ENCODE measurements at regions not wholly inside any gene's neighbourhood (a gene's known extent, or its start where the extent isn't known, plus 50 kb on each side); places are given as distances from the start of the nearest gene placed in this dataset.

DNA sequence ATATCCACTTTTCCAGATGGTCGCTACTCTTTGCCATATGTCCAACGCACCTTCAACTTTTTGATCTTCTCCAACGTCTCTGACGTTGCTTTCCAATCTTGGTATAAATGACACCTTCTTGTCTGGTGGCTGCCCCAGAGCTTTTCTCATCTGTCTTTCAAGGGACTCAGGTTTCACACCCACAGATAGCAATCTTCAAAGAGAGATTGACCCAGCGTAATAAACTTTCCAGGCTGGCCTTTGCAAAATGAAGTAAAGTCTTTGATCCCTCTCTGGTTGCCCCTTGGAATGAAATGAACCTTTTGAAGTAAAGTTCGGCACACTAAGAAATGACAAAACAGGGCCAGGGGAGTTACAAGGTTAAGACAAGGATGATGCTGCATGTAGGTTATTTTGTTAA is 138.4 kb upstream of the BDNF start:
- no peak for DNase-seq
- no peaks in the 10 kb centered on the region for H3K4me1 Mint-ChIP-seq (ENCODE audit: low read depth)
- no peaks in the 10 kb centered on the region for H3K36me3 Mint-ChIP-seq
- ChIA-PET CTCF (no interaction called here), POLR2A (no interaction called here)
- H3K27ac Mint-ChIP-seq, result no peak overlapping the region
- H3K4me3 Mint-ChIP-seq, result no peak overlapping the region
- intact Hi-C loops (cut with micrococcal nuclease), result no loop called here
- no peaks in the 10 kb centered on the region for H3K9me3 Mint-ChIP-seq
- peaks cover 5% of the 10 kb centered on the region for H3K27me3 Mint-ChIP-seq

DNA sequence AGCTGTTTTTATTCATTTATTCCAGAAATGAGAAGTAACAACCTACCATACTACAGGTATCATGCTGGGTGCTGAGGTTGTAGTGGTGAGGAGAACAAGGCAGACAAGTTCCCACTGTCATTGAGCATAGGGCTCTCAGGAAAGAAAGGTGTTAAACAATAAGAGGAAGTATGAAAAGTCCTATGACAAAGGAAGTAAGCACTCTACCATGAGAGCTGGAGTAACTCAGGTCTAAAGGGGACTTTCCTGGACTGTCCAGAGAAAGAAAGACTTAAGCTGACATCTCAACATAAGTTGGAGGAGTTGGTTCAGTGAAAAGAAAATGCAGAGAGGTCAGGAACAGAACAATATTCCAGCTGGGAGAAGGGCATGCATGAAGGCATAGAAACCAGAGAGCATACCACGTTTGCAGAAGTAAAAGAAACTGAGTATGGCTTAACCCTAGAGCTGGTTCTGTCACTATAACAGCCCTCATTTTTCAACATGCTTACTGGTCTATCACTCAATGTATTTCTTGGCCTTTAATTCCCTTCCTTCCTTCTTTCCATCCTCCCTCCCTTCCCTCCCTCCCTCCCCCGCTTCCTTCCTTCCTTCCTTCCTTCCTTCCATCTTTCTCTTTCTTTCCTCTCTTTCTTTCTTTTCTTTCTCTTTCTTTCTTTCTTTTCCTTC is 137.8 kb upstream of the BDNF start:
- Mint-ChIP-seq H3K27me3 (peaks cover 5% of the 10 kb centered on the region), H3K9me3 (no peaks in the 10 kb centered on the region), H3K36me3 (no peaks in the 10 kb centered on the region), H3K27ac (no peak overlapping the region), H3K4me3 (no peak overlapping the region), H3K4me1 (ENCODE audit: low read depth) (no peaks in the 10 kb centered on the region)
- no peak for DNase-seq
- CTCF ChIA-PET, result no interaction called here
- intact Hi-C loops (cut with micrococcal nuclease), result no loop called here
- POLR2A ChIA-PET, result no interaction called here

DNA sequence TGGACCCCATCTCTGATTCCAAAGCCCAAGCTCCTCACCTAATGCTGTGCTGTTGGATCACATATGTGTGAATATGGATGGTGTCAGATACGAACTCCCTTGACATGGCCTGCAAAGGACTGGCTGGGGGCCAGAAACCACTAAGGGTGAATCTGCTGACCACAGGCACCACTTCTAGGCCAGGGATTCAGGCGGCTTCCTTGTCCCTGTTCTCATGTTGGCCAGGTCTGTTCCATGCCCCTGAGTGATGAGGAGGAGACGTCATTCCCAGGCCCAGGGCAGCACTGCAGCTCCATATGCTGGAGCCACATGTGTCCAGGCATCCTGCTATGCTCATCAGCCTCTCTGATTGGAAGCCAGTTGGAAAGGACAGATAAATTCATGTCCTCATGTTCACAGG is 130.0 kb upstream of the BDNF start:
- no peaks in the 10 kb centered on the region for H3K27me3 Mint-ChIP-seq
- H3K27ac Mint-ChIP-seq, result no peak overlapping the region
- intact Hi-C loops (cut with micrococcal nuclease), result no loop called here
- no peaks in the 10 kb centered on the region for H3K9me3 Mint-ChIP-seq
- ChIA-PET CTCF (no interaction called here), POLR2A (no interaction called here)
- H3K4me1 Mint-ChIP-seq (ENCODE audit: low read depth), result no peaks in the 10 kb centered on the region
- no peak overlapping the region for H3K4me3 Mint-ChIP-seq
- H3K36me3 Mint-ChIP-seq, result no peaks in the 10 kb centered on the region
- no peak for DNase-seq

DNA sequence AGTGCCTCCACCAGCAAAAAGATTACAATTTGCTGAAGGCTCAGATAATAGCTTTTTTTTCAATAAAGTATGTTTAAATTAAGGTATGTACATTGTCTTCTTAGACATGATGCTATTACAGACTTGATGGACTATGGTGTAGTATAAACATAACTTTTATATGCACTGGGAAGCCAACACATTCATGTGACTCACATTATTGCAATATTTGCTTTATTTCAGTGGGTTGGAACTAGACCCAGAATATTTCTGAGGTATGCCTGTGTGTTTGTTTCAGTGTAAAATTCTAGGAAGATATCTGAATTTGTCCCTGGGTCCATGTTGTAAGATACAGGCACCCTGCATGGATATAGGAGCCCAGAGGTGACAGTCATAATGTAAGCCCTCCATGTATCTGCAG is 120.0 kb upstream of the BDNF start:
- intact Hi-C loops (cut with micrococcal nuclease), result no loop called here
- Mint-ChIP-seq H3K4me1 (ENCODE audit: low read depth) (no peaks in the 10 kb centered on the region), H3K36me3 (no peaks in the 10 kb centered on the region), H3K27me3 (no peaks in the 10 kb centered on the region), H3K27ac (no peak overlapping the region), H3K9me3 (no peaks in the 10 kb centered on the region), H3K4me3 (no peak overlapping the region)
- no peak for DNase-seq
- ChIA-PET CTCF (no interaction called here), POLR2A (no interaction called here)

DNA sequence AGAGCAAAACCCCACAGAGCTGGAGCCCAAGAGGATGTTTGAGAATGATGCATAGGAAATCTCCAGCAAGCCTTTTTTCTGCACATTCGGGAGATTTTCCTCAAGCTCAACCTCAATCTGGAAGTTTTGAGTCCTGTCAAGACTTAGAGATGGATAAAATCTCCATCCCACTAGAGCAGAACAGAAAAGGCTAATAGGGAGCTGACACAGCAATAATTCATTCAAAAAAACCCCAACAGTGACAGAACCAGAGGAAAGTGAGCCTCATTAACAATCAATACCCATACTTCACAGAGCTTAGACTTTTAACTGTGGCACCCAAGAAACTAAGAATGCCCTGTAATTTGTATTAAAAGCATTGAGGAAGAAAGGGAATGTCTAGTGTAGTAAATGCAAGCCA is 115.9 kb upstream of the BDNF start:
- H3K9me3 Mint-ChIP-seq, result no peaks in the 10 kb centered on the region
- ChIA-PET CTCF (no interaction called here), POLR2A (no interaction called here)
- no peaks in the 10 kb centered on the region for H3K36me3 Mint-ChIP-seq
- DNase-seq, result no peak
- intact Hi-C loops (cut with micrococcal nuclease), result no loop called here
- H3K4me3 Mint-ChIP-seq, result no peak overlapping the region
- H3K4me1 Mint-ChIP-seq (ENCODE audit: low read depth), result no peaks in the 10 kb centered on the region
- peaks cover 1% of the 10 kb centered on the region for H3K27me3 Mint-ChIP-seq
- H3K27ac Mint-ChIP-seq, result no peak overlapping the region

DNA sequence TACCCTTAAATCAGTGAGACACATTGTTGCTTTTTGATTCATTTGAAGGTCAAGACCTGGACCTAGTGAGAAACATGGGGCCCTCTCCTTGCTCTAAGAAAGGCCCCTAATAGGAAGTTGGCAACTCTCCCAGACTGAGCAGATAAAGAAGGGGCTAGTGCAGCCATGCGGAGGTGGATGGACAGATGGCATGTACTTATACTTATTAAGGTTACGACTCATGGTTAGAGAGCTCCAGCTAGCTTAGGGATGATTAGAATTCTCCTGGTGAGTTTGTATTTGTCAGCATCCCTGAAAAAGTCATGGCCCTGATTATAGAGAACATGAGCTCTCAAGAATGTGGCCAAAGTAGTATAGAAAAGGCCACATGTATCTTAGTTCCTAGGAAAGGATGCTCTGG is 112.1 kb upstream of the BDNF start:
- no peak overlapping the region for H3K4me3 Mint-ChIP-seq
- no peaks in the 10 kb centered on the region for H3K9me3 Mint-ChIP-seq
- POLR2A ChIA-PET, result no interaction called here
- H3K27ac Mint-ChIP-seq, result no peak overlapping the region
- no peaks in the 10 kb centered on the region for H3K4me1 Mint-ChIP-seq (ENCODE audit: low read depth)
- CTCF ChIA-PET, result no interaction called here
- no peaks in the 10 kb centered on the region for H3K36me3 Mint-ChIP-seq
- peaks cover 1% of the 10 kb centered on the region for H3K27me3 Mint-ChIP-seq
- DNase-seq, result no peak
- intact Hi-C loops (cut with micrococcal nuclease), result no loop called here

DNA sequence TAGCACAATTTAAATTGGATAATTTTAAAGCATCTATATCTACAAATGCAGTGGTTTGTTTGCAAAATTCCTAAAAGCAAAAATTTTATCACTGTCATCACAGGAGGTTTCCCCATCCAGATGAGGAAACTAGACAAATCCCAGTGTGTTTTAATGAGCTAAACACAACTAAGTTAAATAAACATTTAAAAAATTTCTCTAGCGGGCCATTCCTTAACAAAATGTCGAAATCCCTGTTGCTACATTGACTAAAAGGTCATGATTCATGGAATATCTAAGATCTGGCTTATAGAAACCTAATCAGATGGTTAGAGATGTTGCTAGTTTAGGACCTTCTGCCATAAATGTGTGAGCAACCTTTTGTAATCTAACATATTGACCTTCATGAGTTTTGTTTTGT is 107.3 kb upstream of the BDNF start:
- no peak for DNase-seq
- intact Hi-C loops (cut with micrococcal nuclease), result no loop called here
- POLR2A ChIA-PET, result no interaction called here
- H3K4me3 Mint-ChIP-seq, result no peak overlapping the region
- H3K27me3 Mint-ChIP-seq, result no peaks in the 10 kb centered on the region
- CTCF ChIA-PET, result no interaction called here
- no peaks in the 10 kb centered on the region for H3K4me1 Mint-ChIP-seq (ENCODE audit: low read depth)
- H3K27ac Mint-ChIP-seq, result no peak overlapping the region
- H3K36me3 Mint-ChIP-seq, result no peaks in the 10 kb centered on the region
- H3K9me3 Mint-ChIP-seq, result no peaks in the 10 kb centered on the region

DNA sequence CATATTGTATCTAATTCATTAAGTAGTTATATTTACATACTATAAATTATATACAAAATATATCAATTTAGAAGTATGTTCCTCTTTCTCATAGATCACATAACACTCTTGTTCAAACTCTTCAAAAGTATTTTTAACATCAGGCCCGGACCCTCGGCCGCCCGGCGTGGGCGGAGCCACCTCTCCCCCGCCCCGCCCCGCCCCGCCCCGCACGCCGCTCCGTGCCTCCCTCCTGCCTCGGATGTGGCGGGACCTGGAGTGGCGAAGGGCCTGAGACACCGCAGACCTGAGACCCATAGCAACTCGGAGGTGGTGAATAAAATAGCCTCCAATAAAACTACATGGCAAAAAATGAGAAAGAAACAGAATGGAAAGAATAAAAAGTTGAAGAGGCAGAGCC is 105.9 kb upstream of the BDNF start:
- DNase-seq, result no peak
- Mint-ChIP-seq H3K9me3 (no peaks in the 10 kb centered on the region), H3K4me3 (no peak overlapping the region), H3K36me3 (no peaks in the 10 kb centered on the region), H3K27me3 (no peaks in the 10 kb centered on the region), H3K27ac (no peak overlapping the region), H3K4me1 (ENCODE audit: low read depth) (no peaks in the 10 kb centered on the region)
- ChIA-PET POLR2A (no interaction called here), CTCF (no interaction called here)
- intact Hi-C loops (cut with micrococcal nuclease), result no loop called here

DNA sequence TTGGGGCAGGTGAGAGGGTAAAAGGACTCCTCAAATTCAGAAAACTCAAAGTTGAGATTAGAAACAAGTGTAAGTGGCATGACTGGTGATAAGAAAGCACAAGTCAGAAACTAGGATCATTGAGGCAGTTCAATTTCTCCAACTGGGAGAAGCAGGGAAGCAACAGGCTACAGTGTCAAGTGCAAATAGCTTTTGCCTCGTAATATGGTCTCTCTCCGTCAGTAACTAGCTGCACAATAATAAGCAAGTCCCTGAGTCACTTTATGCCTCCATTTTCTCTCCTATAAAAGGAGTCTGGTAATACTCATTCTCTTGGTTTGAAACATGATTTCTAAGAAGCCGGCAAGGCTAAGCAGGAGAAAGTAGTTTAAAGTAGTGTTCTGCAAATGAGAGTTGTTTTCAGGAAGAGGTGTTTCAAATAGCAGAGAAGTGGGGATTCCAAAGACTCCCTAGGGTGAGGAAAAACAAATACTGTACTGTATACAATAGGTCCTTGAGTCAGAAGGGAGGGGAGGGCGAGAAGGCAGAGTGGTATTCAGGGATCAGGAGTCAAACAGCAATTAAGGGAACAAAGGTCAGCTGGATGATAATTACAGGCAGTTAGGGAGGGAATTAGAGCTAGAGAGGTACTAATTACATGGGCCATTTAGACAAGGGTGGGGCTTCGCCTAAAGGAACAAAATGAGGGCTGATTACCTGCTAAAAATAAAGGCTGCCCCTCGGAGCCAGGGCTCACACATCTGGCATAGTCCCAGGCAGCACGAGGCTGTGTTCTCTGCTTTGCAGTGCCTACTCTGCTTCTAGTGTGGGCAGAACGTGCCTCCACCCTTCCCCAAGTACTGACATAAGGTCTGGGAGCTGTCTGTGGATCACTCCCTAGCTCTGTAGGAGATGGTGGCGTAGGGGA is 96.0 kb upstream of the BDNF start:
- H3K27me3 Mint-ChIP-seq, result peaks cover 1% of the 10 kb centered on the region
- POLR2A ChIA-PET, result no interaction called here
- CTCF ChIA-PET, result no interaction called here
- no peak for DNase-seq
- intact Hi-C loops (cut with micrococcal nuclease), result no loop called here
- no peaks in the 10 kb centered on the region for H3K4me1 Mint-ChIP-seq (ENCODE audit: low read depth)
- H3K4me3 Mint-ChIP-seq, result no peak overlapping the region
- peaks cover 3% of the 10 kb centered on the region for H3K9me3 Mint-ChIP-seq
- no peak overlapping the region for H3K27ac Mint-ChIP-seq
- no peaks in the 10 kb centered on the region for H3K36me3 Mint-ChIP-seq

DNA sequence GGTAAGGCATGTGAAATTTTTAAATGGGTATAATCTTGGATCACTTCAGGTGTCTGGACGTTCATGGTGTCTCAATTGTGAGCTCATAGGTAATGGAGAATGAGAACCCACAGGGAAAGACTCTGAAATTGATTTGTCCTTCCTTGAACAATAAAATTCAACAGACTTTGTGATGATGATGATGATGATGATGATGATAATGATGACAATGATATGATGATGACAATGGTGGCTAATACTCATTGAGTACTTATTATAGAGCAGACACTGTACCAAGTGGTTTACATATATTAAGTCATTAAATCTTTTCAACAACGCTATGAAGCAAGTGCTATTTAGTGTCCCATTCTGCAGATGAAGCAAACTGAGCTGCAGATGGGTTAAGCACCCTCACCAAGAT is 86.6 kb upstream of the BDNF start:
- H3K27ac Mint-ChIP-seq, result no peak overlapping the region
- H3K4me3 Mint-ChIP-seq, result no peak overlapping the region
- ChIA-PET CTCF (no interaction called here), POLR2A (no interaction called here)
- H3K4me1 Mint-ChIP-seq (ENCODE audit: low read depth), result no peaks in the 10 kb centered on the region
- intact Hi-C loops (cut with micrococcal nuclease), result no loop called here
- H3K36me3 Mint-ChIP-seq, result no peaks in the 10 kb centered on the region
- H3K27me3 Mint-ChIP-seq, result no peaks in the 10 kb centered on the region
- H3K9me3 Mint-ChIP-seq, result no peaks in the 10 kb centered on the region
- no peak for DNase-seq

DNA sequence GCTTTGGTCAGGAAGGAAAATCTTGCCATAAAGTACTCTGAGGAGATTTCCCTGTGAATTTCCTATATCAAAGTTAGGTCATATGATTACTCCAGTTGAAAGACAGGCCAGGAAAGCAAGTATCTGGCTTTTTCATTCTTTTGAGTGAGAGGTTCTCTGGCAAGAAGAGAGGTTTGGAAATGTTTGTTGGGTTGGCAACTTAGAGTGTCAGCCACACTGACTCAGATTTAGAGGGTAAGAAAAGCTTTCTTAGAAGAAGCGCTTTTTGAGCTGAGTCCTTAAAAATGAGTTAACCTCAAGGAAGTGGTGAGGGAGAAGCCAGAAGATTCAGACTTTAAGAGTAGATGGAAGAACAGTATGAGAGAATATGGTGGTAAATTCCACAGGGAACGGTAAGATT is 86.1 kb upstream of the BDNF start:
- DNase-seq, result no peak
- H3K27ac Mint-ChIP-seq, result no peak overlapping the region
- H3K27me3 Mint-ChIP-seq, result no peaks in the 10 kb centered on the region
- H3K9me3 Mint-ChIP-seq, result no peaks in the 10 kb centered on the region
- no peak overlapping the region for H3K4me3 Mint-ChIP-seq
- H3K36me3 Mint-ChIP-seq, result no peaks in the 10 kb centered on the region
- CTCF ChIA-PET, result no interaction called here
- H3K4me1 Mint-ChIP-seq (ENCODE audit: low read depth), result no peaks in the 10 kb centered on the region
- intact Hi-C loops (cut with micrococcal nuclease), result no loop called here
- POLR2A ChIA-PET, result no interaction called here

DNA sequence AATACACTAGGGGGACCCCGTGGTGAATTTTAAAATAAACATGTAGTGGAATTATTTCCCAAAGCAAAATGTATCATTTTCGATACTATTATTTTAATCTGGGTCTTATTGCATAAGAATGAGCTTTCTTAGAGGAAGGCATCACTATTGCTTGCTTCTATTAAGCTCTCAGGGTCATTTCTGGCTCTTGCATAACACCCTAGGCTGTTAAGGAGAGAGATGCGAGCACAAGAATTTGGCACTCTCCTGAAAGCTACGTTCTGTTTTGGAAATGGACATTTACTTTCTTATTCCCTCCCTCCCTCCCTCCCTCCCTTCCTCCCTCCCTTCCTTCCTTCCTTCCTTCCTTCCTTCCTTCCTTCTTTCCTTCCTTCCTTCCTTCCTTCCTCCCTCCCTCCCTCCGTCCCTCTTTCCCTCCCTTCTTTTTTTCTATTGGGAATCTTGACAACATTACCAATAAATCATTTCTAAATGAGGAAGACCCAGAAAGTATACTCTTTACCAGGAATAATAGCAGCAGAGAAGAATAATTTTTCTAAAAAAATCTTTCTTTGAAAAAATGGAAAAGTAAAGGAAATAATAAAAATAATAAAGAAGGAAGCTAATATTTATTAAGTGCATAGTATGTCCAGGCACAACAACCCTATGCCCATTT is 83.6 kb upstream of the BDNF start:
- no peak overlapping the region for H3K4me3 Mint-ChIP-seq
- no peaks in the 10 kb centered on the region for H3K27me3 Mint-ChIP-seq
- H3K36me3 Mint-ChIP-seq, result no peaks in the 10 kb centered on the region
- no peak overlapping the region for H3K27ac Mint-ChIP-seq
- H3K4me1 Mint-ChIP-seq (ENCODE audit: low read depth), result no peaks in the 10 kb centered on the region
- CTCF ChIA-PET, result no interaction called here
- no peak for DNase-seq
- POLR2A ChIA-PET, result no interaction called here
- H3K9me3 Mint-ChIP-seq, result no peaks in the 10 kb centered on the region
- intact Hi-C loops (cut with micrococcal nuclease), result no loop called here

DNA sequence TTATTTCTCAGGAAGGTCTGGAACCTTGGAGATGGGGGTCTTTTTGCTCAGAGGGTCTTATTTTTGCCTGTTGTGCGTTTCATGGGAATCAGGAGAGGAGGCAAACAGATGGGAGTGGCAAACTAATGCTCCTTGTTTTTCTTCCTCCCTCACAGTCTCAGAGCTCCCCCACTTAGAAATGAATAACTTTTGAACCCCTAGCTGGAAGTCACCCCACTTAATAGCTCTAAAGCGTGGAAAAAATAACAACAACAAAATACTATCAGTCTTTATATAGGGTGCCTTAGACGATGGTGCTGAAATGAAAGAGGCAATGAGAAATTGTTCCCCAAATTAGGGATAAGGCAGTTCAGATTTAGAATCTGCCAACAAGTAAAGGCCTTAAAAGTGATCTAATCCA is 76.8 kb upstream of the BDNF start:
- no peak for DNase-seq
- Mint-ChIP-seq H3K4me3 (no peak overlapping the region), H3K4me1 (ENCODE audit: low read depth) (no peaks in the 10 kb centered on the region), H3K36me3 (no peaks in the 10 kb centered on the region), H3K9me3 (no peaks in the 10 kb centered on the region), H3K27me3 (no peaks in the 10 kb centered on the region), H3K27ac (no peak overlapping the region)
- ChIA-PET CTCF (no interaction called here), POLR2A (no interaction called here)
- intact Hi-C loops (cut with micrococcal nuclease), result no loop called here

Measured in activated CD4-positive, alpha-beta memory T cell treated with anti-CD3 and anti-CD28 coated beads for 36 hours (primary cell).